Heart left ventricle (tissue), 13 donors: ENCODE measurements at regions not wholly inside any gene's neighbourhood (a gene's known extent, or its start where the extent isn't known, plus 50 kb on each side); places are given as distances from the start of the nearest gene placed in this dataset.

Experiments used
- CTCF ChIP-seq, 12 donors: fragments of 200-600 bp; sonication (generic) in 4 of 12; IDR thresholded peaks; one replicate each; pipeline versions ENCODE4 v1.5.0 to v1.8.0; 2018 to 2022; ENCODE audit warnings: antibody characterized with exemption in 12 of 12, mild to moderate bottlenecking in 5 of 12
- POLR2A ChIP-seq, 2 donors: fragments of 450-650 bp; IDR thresholded peaks; one replicate each; pipeline ENCODE4 v1.6.1; 2017; ENCODE audit warnings: antibody characterized with exemption in 2 of 2, mild to moderate bottlenecking in 2 of 2, moderate library complexity in 2 of 2
- donor health status: ischemic (EF 13 %, LVEDD 7.1; RV severe dilation, severe dysfunction).
- donor health status: DM: no; HTN: yes; CAD: no.
- donor health status: DM: no; HTN: no; CAD: no.
- donor health status: ischemic (EF 25% LVEDD 6.9; RV normal size, moderate dysfunction).
- donor health status: ischemic (EF 25% LVEDD 5.7; RV mildly dilated, moderate dysfunction).
- donor health status: ischemic (EF 35%, LVEDD 5.7; RV mildly dilated, moderate dysfunction).
- donor health status: nonischemic (EF 11% LVEDD 7.7; RV severe dilation, severe dysfunction).
- donor health status: DM: yes; HTN: yes; CAD: no.
- donor health status: PGD.
- donor health status: ischemic (EF 29% LVEDD 5.4; RV normal size, mild dysfunction).
- donor health status: nonischemic (EF 23%, LVEDD 6.1; RV moderate dilation, normal function).

GRCh38 chr14:30158299-30158698 lies 230.7 kb upstream of the PRKD1 start:
- TF ChIP-seq POLR2A (IDR thresholded peaks at IDR 0.05) (no peak), CTCF (IDR thresholded peaks at IDR 0.05) (no peak)
